Left renal cortex interstitium (tissue), 4 donors: ENCODE measurements at regions not wholly inside any gene's neighbourhood (a gene's known extent, or its start where the extent isn't known, plus 50 kb on each side); places are given as distances from the start of the nearest gene placed in this dataset.
"Not testable (repeated sequence)": the region's sequence is repeated elsewhere in the genome, so short reads cannot be mapped to it uniquely, and the experiment has no call there.

ENCODE experiments used
- DNase-seq, 4 donors: peaks; one replicate each; pipeline ENCODE4 v3.0.0-alpha.2; 2013; ENCODE audit warnings: low read depth in 4 of 4, low spot score in 2 of 4, missing footprints in 1 of 4

GRCh38 chr11:29263971-29264682 lies 752.7 kb downstream of the KCNA4 start:
- DNase-seq: no peak

GRCh38 chr11:29261831-29262230 lies 755.0 kb downstream of the KCNA4 start:
- no peak for DNase-seq

GRCh38 chr11:29260939-29261705 lies 755.7 kb downstream of the KCNA4 start:
- no peak for DNase-seq

GRCh38 chr11:29258411-29258810 lies 758.4 kb downstream of the KCNA4 start:
- DNase-seq: no peak

- DNase-seq: no peak
Observed at GRCh38 chr11:29256580-29256979, 760.2 kb downstream of the KCNA4 start.

GRCh38 chr11:29255401-29255800 lies 761.4 kb downstream of the KCNA4 start:
- no peak for DNase-seq

- no peak for DNase-seq
Observed at GRCh38 chr11:29251738-29252137, 765.1 kb downstream of the KCNA4 start.

- no peak for DNase-seq
Observed at GRCh38 chr11:29249713-29250112, 767.1 kb downstream of the KCNA4 start.

GRCh38 chr11:29244355-29244754 lies 772.5 kb downstream of the KCNA4 start:
- DNase-seq: no peak

GRCh38 chr11:29243616-29244015 lies 773.2 kb downstream of the KCNA4 start:
- DNase-seq: no peak

GRCh38 chr11:29231991-29232390 lies 784.8 kb downstream of the KCNA4 start:
- no peak for DNase-seq

GRCh38 chr11:29231586-29231985 lies 785.2 kb downstream of the KCNA4 start:
- DNase-seq: no peak

- DNase-seq: no peak
Observed at GRCh38 chr11:29227811-29228210, 789.0 kb downstream of the KCNA4 start.

GRCh38 chr11:29224739-29225384 lies 792.0 kb downstream of the KCNA4 start:
- no peak for DNase-seq

- DNase-seq: not testable (repeated sequence)
Observed at GRCh38 chr11:29219531-29219930, 797.3 kb downstream of the KCNA4 start.

- no peak for DNase-seq
Observed at GRCh38 chr11:29217901-29218300, 798.9 kb downstream of the KCNA4 start.

GRCh38 chr11:29214833-29215232 lies 802.0 kb downstream of the KCNA4 start:
- DNase-seq: no peak

GRCh38 chr11:29211202-29211601 lies 805.6 kb downstream of the KCNA4 start:
- DNase-seq: no peak

- DNase-seq: no peak
Observed at GRCh38 chr11:29210426-29210825, 806.4 kb downstream of the KCNA4 start.

- no peak for DNase-seq
Observed at GRCh38 chr11:29208117-29208516, 808.7 kb downstream of the KCNA4 start.

- no peak for DNase-seq
Observed at GRCh38 chr11:29200791-29201562, 815.9 kb downstream of the KCNA4 start.
